ENCODE measurements at regions not wholly inside any gene's neighbourhood (a gene's known extent, or its start where the extent isn't known, plus 50 kb on each side); places are given as distances from the start of the nearest gene placed in this dataset.

GRCh38 chr11:128222245-128222884 lies 365.0 kb downstream of the ETS1 start:
- H3K36me3 ChIP-seq = no peaks in the 10 kb centered on the region
- H3K27ac ChIP-seq = no peak overlapping the region
- no peak for TF ChIP-seq CTCF (IDR thresholded peaks at IDR 0.05)
- intact Hi-C loops (cut with DNase I) = no loop called here
- ATAC-seq (peak; percentile 63), DNase-seq (no peak)
- no peaks in the 10 kb centered on the region for H3K27me3 ChIP-seq
- H3K4me1 ChIP-seq = no peaks in the 10 kb centered on the region
- no peak overlapping the region for H3K4me3 ChIP-seq
- H3K9me3 ChIP-seq = no peaks in the 10 kb centered on the region

DNA sequence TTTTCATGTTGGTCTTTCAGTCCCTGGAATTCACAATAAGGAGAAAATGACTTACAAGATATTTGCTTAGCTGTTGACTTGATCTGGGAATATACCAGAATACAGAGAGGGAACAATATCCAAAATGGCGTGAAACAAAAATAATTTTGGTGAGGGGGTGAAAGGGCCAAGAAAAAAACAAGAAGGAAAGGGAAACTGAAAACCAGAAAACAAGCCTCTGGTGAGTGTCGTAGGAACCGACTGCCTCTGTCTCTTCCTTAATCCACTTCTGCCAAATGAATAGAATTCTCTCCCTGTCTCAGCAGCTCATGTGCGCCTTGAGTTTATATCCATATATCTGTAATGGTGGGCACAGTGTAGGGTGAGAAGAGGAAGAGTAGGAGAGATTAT lies 367.6 kb downstream of the ETS1 start:
- ATAC-seq (peak; percentile 27), DNase-seq (no peak)
- TF ChIP-seq CTCF (IDR thresholded peaks at IDR 0.05) = no peak
- intact Hi-C loops (cut with DNase I) = no loop called here
- no peaks in the 10 kb centered on the region for H3K9me3 ChIP-seq
- no peak overlapping the region for H3K4me3 ChIP-seq
- H3K36me3 ChIP-seq = no peaks in the 10 kb centered on the region
- no peaks in the 10 kb centered on the region for H3K4me1 ChIP-seq
- no peak overlapping the region for H3K27ac ChIP-seq
- no peaks in the 10 kb centered on the region for H3K27me3 ChIP-seq

- no peak for DNase-seq
- no peak overlapping the region for H3K27ac ChIP-seq
These were observed 371.2 kb downstream of the ETS1 start for GRCh38 chr11:128216198-128216597.

DNA sequence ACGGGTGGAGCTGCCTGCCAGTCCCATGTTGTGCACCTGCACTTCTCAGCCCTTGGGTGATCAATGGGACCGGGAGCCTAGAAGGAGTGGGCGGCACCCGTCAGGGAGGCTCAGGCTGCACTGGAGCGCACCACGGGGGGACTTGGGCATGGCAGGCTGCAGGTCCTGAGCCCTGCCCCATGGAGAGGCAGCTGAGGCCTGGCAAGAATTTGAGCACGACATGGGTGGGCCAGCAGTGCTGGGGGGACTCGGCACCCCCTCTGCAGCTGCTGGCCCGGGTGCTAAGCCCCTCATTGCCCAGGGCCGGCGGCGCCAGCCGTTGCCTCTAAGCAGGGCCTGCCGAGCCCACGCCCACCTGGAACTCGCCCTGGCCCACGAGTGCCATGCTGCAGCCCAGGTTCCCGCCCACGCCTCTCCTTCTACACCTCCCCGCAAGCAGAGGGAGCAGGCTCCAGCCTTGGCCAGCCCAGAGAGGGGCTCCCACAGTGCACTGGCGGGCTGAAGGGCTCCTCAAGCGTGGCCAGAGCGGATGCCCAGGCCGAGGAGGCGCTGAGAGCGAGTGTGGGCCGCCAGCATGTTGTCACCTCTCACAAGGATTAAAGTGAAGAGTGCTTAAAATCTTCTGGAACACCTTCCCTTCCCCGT lies 372.0 kb downstream of the ETS1 start:
- intact Hi-C loops (cut with DNase I) = no loop called here
- no peak overlapping the region for H3K4me3 ChIP-seq
- no peaks in the 10 kb centered on the region for H3K27me3 ChIP-seq
- H3K9me3 ChIP-seq = no peaks in the 10 kb centered on the region
- H3K36me3 ChIP-seq = no peaks in the 10 kb centered on the region
- no peaks in the 10 kb centered on the region for H3K4me1 ChIP-seq
- TF ChIP-seq CTCF (IDR thresholded peaks at IDR 0.05) = no peak
- H3K27ac ChIP-seq = no peak overlapping the region
- no peak for DNase-seq
- ATAC-seq = no peak

More at GRCh38 chr11:128216198-128216597, 371.2 kb downstream of the ETS1 start:
- no peaks in the 10 kb centered on the region for H3K4me1 ChIP-seq
- no peak for ATAC-seq
- no peaks in the 10 kb centered on the region for H3K9me3 ChIP-seq
- H3K4me3 ChIP-seq = no peak overlapping the region
- no peaks in the 10 kb centered on the region for H3K27me3 ChIP-seq
- intact Hi-C loops (cut with DNase I) = no loop called here
- TF ChIP-seq CTCF (IDR thresholded peaks at IDR 0.05) = no peak
- no peaks in the 10 kb centered on the region for H3K36me3 ChIP-seq

- Histone ChIP-seq H3K4me1 (no peaks in the 10 kb centered on the region), H3K4me3 (no peak overlapping the region), H3K36me3 (no peaks in the 10 kb centered on the region), H3K27me3 (no peaks in the 10 kb centered on the region), H3K9me3 (no peaks in the 10 kb centered on the region), H3K27ac (no peak overlapping the region)
- no peak for ATAC-seq
- intact Hi-C loops (cut with DNase I) = no loop called here
- no peak for DNase-seq
- TF ChIP-seq CTCF (IDR thresholded peaks at IDR 0.05) = no peak
These were observed 373.1 kb downstream of the ETS1 start for GRCh38 chr11:128214263-128214662.
